ENCODE measurements at regions not wholly inside any gene's neighbourhood (a gene's known extent, or its start where the extent isn't known, plus 50 kb on each side); places are given as distances from the start of the nearest gene placed in this dataset.

DNA sequence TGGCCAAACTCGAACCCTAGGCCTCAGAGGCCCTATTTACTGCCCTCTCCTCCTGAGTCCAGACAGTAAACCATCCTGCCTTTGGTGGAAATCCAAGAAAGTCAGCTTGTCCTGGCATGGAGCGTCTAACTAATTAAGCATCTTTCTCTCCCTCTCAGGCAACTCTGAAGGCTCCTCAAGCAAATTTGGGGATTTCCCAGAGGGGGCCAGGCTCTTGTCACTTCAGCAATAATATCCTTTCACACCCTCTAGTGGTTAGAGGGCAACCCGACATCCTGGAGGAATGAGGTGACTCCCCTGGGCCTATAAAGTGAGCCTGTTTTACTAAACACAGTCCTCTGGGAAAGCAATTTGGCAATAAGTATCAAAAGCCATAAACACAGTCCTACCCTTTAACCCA is 60.4 kb downstream of the NOG start:
- Histone ChIP-seq H3K4me1 (replicated peaks in 1 of 4; ENCODE audit: control insufficient read depth in 3 of 4, insufficient read depth in 4 of 4, low read length in 3 of 4) (0 out of 7 replicates have a peak, but pooled peaks cover 0 to 2% (median 0%) of the 10 kb centered on the region in 4 experiments), H3K9me3 (ENCODE audit: insufficient read depth in 2 of 2, low read depth in 1 of 2, low read length in 1 of 2) (no peaks in the 10 kb centered on the region; a peak in 1 of 4 replicates), H2BK15ac (ENCODE audit: low read length) (no peak overlapping the region), H3K23me2 (ENCODE audit: low read depth, low read length) (no peaks in the 10 kb centered on the region), H2AK5ac (ENCODE audit: low read depth, low read length) (no peak overlapping the region), H3K79me1 (ENCODE audit: low read depth, low read length) (no peaks in the 10 kb centered on the region), H3K56ac (replicated peaks; ENCODE audit: insufficient read length, low read depth, low read length) (no peak overlapping the region), H4K20me1 (replicated peaks in 1 of 2; ENCODE audit: control insufficient read depth in 1 of 2, insufficient read depth in 2 of 2, low read length in 2 of 2) (no peaks in the 10 kb centered on the region), H4K91ac (replicated peaks; ENCODE audit: insufficient read length, low read length) (no peak overlapping the region), H3K36me3 (ENCODE audit: control insufficient read depth in 2 of 4, insufficient read depth in 4 of 4, low read length in 3 of 4) (no peaks in the 10 kb centered on the region), H3K4me3 (ENCODE audit: extremely low read depth in 1 of 4, insufficient read depth in 2 of 4, low read depth in 3 of 4, low read length in 4 of 4) (no peak overlapping the region), H3K27me3 (replicated peaks in 1 of 4; ENCODE audit: control insufficient read depth in 3 of 4, extremely low read depth in 1 of 4, insufficient read depth in 3 of 4, low read length in 3 of 4) (peaks cover 0 to 2% (median 0%) of the 10 kb centered on the region in 4 experiments; a peak in 1 of 7 replicates), H3K4ac (replicated peaks; ENCODE audit: insufficient read length, low read depth, low read length) (no peak overlapping the region), H3K4me2 (ENCODE audit: insufficient read depth in 1 of 2, low read depth in 2 of 2, low read length in 2 of 2) (no peak overlapping the region), H3K23ac (ENCODE audit: insufficient read length) (no peak overlapping the region), H2BK120ac (replicated peaks; ENCODE audit: low read depth, low read length) (no peak overlapping the region), H2BK12ac (ENCODE audit: low read depth, low read length) (no peak overlapping the region), H3K14ac (ENCODE audit: insufficient read length) (no peak overlapping the region), H2BK5ac (ENCODE audit: low read depth, low read length) (no peak overlapping the region), H3K79me2 (ENCODE audit: control insufficient read depth in 1 of 2, insufficient read depth in 2 of 2, low read length in 2 of 2) (no peaks in the 10 kb centered on the region), H3K27ac (ENCODE audit: low read depth, low read length) (no peak overlapping the region), H4K8ac (ENCODE audit: extremely low read depth, insufficient read depth, low read length) (no peak overlapping the region), H2AFZ (ENCODE audit: low read length) (no peak overlapping the region), H3K18ac (ENCODE audit: extremely low read depth, low read length) (no peak overlapping the region), H4K5ac (ENCODE audit: insufficient read length, low read depth, low read length) (no peak overlapping the region), H2BK20ac (ENCODE audit: low read length) (no peak overlapping the region), H3K9ac (replicated peaks in 1 of 4; ENCODE audit: extremely low read depth in 1 of 4, low read depth in 3 of 4, low read length in 3 of 4) (no peak overlapping the region)
- FAIRE-seq (peak; percentile 65), DNase-seq (ENCODE audit: low read depth in 1 of 2, low spot score in 2 of 2) (no peak)
- ChIA-PET CTCF (ENCODE audit: partially characterized antibody) (interaction anchor here (0.7 to 3.8 kb wide), 17 partner anchors 9 to 165 kb away, joined by 3 to 14 read pairs (median 4); partner anchors contain the start of gene NOG), POLR2A (ENCODE audit: partially characterized antibody) (no interaction called here)
- 71% methylated on average over 3 of the region's 3 CpGs; no CpG with 5 or more reads in 1 of the 2 experiments for WGBS, 2 experiments (ENCODE audit: extremely low coverage in 1 of 2, insufficient coverage in 1 of 2, insufficient read length in 1 of 2, insufficient replicate concordance in 2 of 2, low coverage in 1 of 2, low lambda C conversion rate in 2 of 2, missing lambda C conversion rate in 1 of 2)
- TF ChIP-seq RNF2 (IDR thresholded peaks at IDR 0.05; ENCODE audit: borderline replicate concordance, low read depth, low read length, missing control alignments, poor library complexity, severe bottlenecking) (no peak), RAD21 (IDR thresholded peaks at IDR 0.05 in 1 of 2, conservative IDR thresholded peaks at IDR 0.05 in 1 of 2; ENCODE audit: low read depth in 2 of 2, low read length in 2 of 2) (peak; percentile 64 to 74), CREB1 (IDR thresholded peaks at IDR 0.05) (no peak)
- TF ChIP-seq, protein P1, sequence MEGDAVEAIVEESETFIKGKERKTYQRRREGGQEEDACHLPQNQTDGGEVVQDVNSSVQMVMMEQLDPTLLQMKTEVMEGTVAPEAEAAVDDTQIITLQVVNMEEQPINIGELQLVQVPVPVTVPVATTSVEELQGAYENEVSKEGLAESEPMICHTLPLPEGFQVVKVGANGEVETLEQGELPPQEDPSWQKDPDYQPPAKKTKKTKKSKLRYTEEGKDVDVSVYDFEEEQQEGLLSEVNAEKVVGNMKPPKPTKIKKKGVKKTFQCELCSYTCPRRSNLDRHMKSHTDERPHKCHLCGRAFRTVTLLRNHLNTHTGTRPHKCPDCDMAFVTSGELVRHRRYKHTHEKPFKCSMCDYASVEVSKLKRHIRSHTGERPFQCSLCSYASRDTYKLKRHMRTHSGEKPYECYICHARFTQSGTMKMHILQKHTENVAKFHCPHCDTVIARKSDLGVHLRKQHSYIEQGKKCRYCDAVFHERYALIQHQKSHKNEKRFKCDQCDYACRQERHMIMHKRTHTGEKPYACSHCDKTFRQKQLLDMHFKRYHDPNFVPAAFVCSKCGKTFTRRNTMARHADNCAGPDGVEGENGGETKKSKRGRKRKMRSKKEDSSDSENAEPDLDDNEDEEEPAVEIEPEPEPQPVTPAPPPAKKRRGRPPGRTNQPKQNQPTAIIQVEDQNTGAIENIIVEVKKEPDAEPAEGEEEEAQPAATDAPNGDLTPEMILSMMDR (IDR thresholded peaks at IDR 0.05; ENCODE audit: control extremely low read depth in 1 of 3, insufficient read depth in 1 of 3, low read depth in 1 of 3, low read length in 3 of 3) = peak; percentile 33 to 68 (median 65)
